OCI-LY1 (cell line): ENCODE measurements at regions not wholly inside any gene's neighbourhood (a gene's known extent, or its start where the extent isn't known, plus 50 kb on each side); places are given as distances from the start of the nearest gene placed in this dataset.

Experiments
- H2AFZ ChIP-seq: fragments of 200-600 bp; sonication (generic), shearing (Covaris generic); 2 replicates; pipeline ENCODE4 v1.6.0; 2014; ENCODE audit warnings: antibody characterized with exemption, mild to moderate bottlenecking, low read length
- H3F3A ChIP-seq: fragments of 200-600 bp; sonication (generic), shearing (Covaris generic); 2 replicates; pipeline ENCODE4 v1.6.0; 2014; ENCODE audit warnings: mild to moderate bottlenecking, antibody characterized with exemption, low read length, moderate library complexity; ENCODE audit not compliant: insufficient read depth
- H3K27ac ChIP-seq: fragments of 200-600 bp; sonication (generic); 2 replicates; pipeline ENCODE4 v1.5.1; 2014; ENCODE audit warnings: low read length, mixed run types, mild to moderate bottlenecking, low read depth; ENCODE audit not compliant: poor library complexity, severe bottlenecking
- H3K27me3 ChIP-seq: fragments of 200-600 bp; sonication (generic); 2 replicates; pipeline ENCODE4 v1.6.0; 2014; ENCODE audit warnings: antibody characterized with exemption, mild to moderate bottlenecking, low read length, moderate library complexity; ENCODE audit not compliant: insufficient read depth
- H3K36me3 ChIP-seq: fragments of 200-600 bp; sonication (generic); 2 replicates; pipeline ENCODE4 v1.6.1; 2014; ENCODE audit warnings: mild to moderate bottlenecking, antibody characterized with exemption, low read length, moderate library complexity, mixed read lengths; ENCODE audit not compliant: insufficient read depth
- H3K4me1 ChIP-seq: fragments of 200-600 bp; sonication (generic); 2 replicates; pipeline ENCODE4 v1.5.1; 2014; ENCODE audit warnings: mild to moderate bottlenecking, low read length, moderate library complexity; ENCODE audit not compliant: insufficient read depth, severe bottlenecking
- H3K4me2 ChIP-seq: fragments of 200-600 bp; sonication (generic), shearing (Covaris generic); 2 replicates; pipeline ENCODE4 v1.6.1; 2014; ENCODE audit warnings: low read length
- H3K4me3 ChIP-seq: fragments of 200-600 bp; sonication (generic); 2 replicates; pipeline ENCODE4 v1.5.1; 2014; ENCODE audit warnings: low read length, low read depth, mild to moderate bottlenecking, mixed read lengths; ENCODE audit not compliant: poor library complexity, severe bottlenecking
- H3K79me2 ChIP-seq: fragments of 200-600 bp; shearing (Covaris generic); 2 replicates; pipeline ENCODE4 v1.6.1; 2016; ENCODE audit warnings: mixed run types, low read length, mixed read lengths; ENCODE audit not compliant: insufficient read depth
- H3K9ac ChIP-seq: fragments of 200-600 bp; sonication (generic), shearing (Covaris generic); 2 replicates; pipeline ENCODE4 v1.6.1; 2014; ENCODE audit warnings: mild to moderate bottlenecking, low read length, mixed read lengths
- H3K9me2 ChIP-seq: fragments of 200-600 bp; sonication (generic), shearing (Covaris generic); 2 replicates; pipeline ENCODE4 v1.6.1; 2014; ENCODE audit warnings: low read depth, mild to moderate bottlenecking, low read length, mixed read lengths
- H3K9me3 ChIP-seq: fragments of 200-600 bp; shearing (Covaris generic); 2 replicates; pipeline ENCODE4 v1.6.1; 2014; ENCODE audit warnings: low read length, mixed read lengths
- H4K20me1 ChIP-seq: fragments of 200-600 bp; sonication (generic), shearing (Covaris generic); 2 replicates; pipeline ENCODE4 v1.6.0; 2016; ENCODE audit warnings: mild to moderate bottlenecking, low read length; ENCODE audit not compliant: insufficient read depth
- CTCF ChIP-seq: fragments of 200-600 bp; sonication (generic), shearing (Covaris generic); IDR thresholded peaks from 2 replicates; pipeline ENCODE4 v1.5.1; 2017; ENCODE audit warnings: mild to moderate bottlenecking, antibody characterized with exemption, low read length, moderate library complexity, mixed read lengths
- EZH2 ChIP-seq: fragments of 200-600 bp; sonication (generic), shearing (Covaris generic); IDR thresholded peaks from 2 replicates; pipeline ENCODE4 v1.8.0; 2017; ENCODE audit warnings: borderline replicate concordance, mixed run types, mild to moderate bottlenecking, antibody characterized with exemption, low read length, moderate library complexity, mixed read lengths

- TF ChIP-seq CTCF (no peak), EZH2 (no peak)
- no peaks in the 10 kb centered on the region for H3K9me2 ChIP-seq
Observed at GRCh38 chr9:115681585-115681984, 472.0 kb upstream of the PAPPA start.

GRCh38 chr9:115686069-115686468, 467.5 kb upstream of the PAPPA start:
- H3K4me2 ChIP-seq, result no peak overlapping the region
- H3K36me3 ChIP-seq, result no peaks in the 10 kb centered on the region
- H4K20me1 ChIP-seq, result no peaks in the 10 kb centered on the region
- no peaks in the 10 kb centered on the region for H3K79me2 ChIP-seq
- no peak overlapping the region for H2AFZ ChIP-seq
- no peaks in the 10 kb centered on the region for H3K4me1 ChIP-seq
- H3K27ac ChIP-seq, result no peak overlapping the region
- H3K9me3 ChIP-seq, result no peaks in the 10 kb centered on the region
- no peak overlapping the region for H3K9ac ChIP-seq
- H3K4me3 ChIP-seq, result no peak overlapping the region
- no peaks in the 10 kb centered on the region for H3F3A ChIP-seq
- H3K27me3 ChIP-seq, result no peaks in the 10 kb centered on the region
- H3K9me2 ChIP-seq, result no peaks in the 10 kb centered on the region
- TF ChIP-seq EZH2, result no peak

More at GRCh38 chr9:115681585-115681984, 472.0 kb upstream of the PAPPA start:
- Histone ChIP-seq H3K27me3 (no peaks in the 10 kb centered on the region), H3K36me3 (no peaks in the 10 kb centered on the region), H3K4me1 (no peaks in the 10 kb centered on the region), H3K4me3 (no peak overlapping the region), H3K27ac (no peak overlapping the region), H3K4me2 (no peak overlapping the region), H4K20me1 (no peaks in the 10 kb centered on the region), H2AFZ (no peak overlapping the region), H3K79me2 (no peaks in the 10 kb centered on the region), H3K9ac (no peak overlapping the region), H3F3A (no peaks in the 10 kb centered on the region), H3K9me3 (no peaks in the 10 kb centered on the region)

GRCh38 chr9:115687356-115687755, 466.2 kb upstream of the PAPPA start:
- H3K4me1 ChIP-seq, result no peaks in the 10 kb centered on the region
- H3K4me3 ChIP-seq, result no peak overlapping the region
- H2AFZ ChIP-seq, result no peak overlapping the region
- H3K9ac ChIP-seq, result no peak overlapping the region
- no peak overlapping the region for H3K27ac ChIP-seq
- TF ChIP-seq EZH2 (no peak), CTCF (no peak)
- no peaks in the 10 kb centered on the region for H3K9me2 ChIP-seq
- no peaks in the 10 kb centered on the region for H3K36me3 ChIP-seq
- H3K27me3 ChIP-seq, result no peaks in the 10 kb centered on the region
- no peaks in the 10 kb centered on the region for H3F3A ChIP-seq
- no peak overlapping the region for H3K4me2 ChIP-seq
- no peaks in the 10 kb centered on the region for H3K9me3 ChIP-seq
- H3K79me2 ChIP-seq, result no peaks in the 10 kb centered on the region
- no peaks in the 10 kb centered on the region for H4K20me1 ChIP-seq

- no peak for TF ChIP-seq EZH2
- no peak for TF ChIP-seq CTCF
- H3K4me3 ChIP-seq, result no peak overlapping the region
- no peak overlapping the region for H3K27ac ChIP-seq
- no peaks in the 10 kb centered on the region for H3F3A ChIP-seq
- no peaks in the 10 kb centered on the region for H4K20me1 ChIP-seq
- no peak overlapping the region for H3K9ac ChIP-seq
- no peaks in the 10 kb centered on the region for H3K36me3 ChIP-seq
- H3K4me1 ChIP-seq, result no peaks in the 10 kb centered on the region
- H3K79me2 ChIP-seq, result no peaks in the 10 kb centered on the region
- no peaks in the 10 kb centered on the region for H3K9me2 ChIP-seq
- H3K27me3 ChIP-seq, result no peaks in the 10 kb centered on the region
- H2AFZ ChIP-seq, result no peak overlapping the region
- no peaks in the 10 kb centered on the region for H3K9me3 ChIP-seq
- no peak overlapping the region for H3K4me2 ChIP-seq
Observed at GRCh38 chr9:115689331-115689730, 464.3 kb upstream of the PAPPA start.
